C4-2B (cell line): ENCODE measurements at regions not wholly inside any gene's neighbourhood (a gene's known extent, or its start where the extent isn't known, plus 50 kb on each side); places are given as distances from the start of the nearest gene placed in this dataset.

Experiments
- H3K27ac ChIP-seq: fragments of 450-650 bp; 2 replicates; pipeline ENCODE4 v1.5.1; 2017
- ZFX ChIP-seq: fragments of 450-650 bp; IDR thresholded peaks from 2 replicates; pipeline ENCODE4 v1.6.1; 2017
- TF ChIP-seq, protein P1 (sequence below): fragments of 450-650 bp; conservative IDR thresholded peaks from 2 replicates; pipeline ENCODE4 v1.5.1; 2017; ENCODE audit warnings: mild to moderate bottlenecking

DNA sequence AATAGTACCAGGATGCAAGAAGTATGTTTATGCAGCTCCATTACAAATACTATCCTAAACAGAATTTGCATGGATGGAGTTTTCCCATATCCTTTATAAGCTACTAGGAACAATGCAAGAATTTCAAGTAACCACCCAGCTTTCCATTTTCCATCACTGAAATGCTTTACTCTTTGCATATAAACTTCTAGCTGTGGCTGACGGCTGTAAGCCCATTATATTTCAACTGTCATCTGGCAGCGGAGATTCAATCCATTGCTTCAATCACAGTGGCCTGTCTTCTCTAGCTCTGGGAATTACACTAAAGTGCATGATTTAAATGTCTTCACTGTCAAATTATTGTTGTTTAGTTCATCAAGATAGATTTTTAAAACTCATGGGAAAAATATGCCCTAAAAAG lies 64.2 kb upstream of the PAM start:
- H3K27ac ChIP-seq: no peak overlapping the region
- TF ChIP-seq ZFX: no peak
- TF ChIP-seq, protein P1, sequence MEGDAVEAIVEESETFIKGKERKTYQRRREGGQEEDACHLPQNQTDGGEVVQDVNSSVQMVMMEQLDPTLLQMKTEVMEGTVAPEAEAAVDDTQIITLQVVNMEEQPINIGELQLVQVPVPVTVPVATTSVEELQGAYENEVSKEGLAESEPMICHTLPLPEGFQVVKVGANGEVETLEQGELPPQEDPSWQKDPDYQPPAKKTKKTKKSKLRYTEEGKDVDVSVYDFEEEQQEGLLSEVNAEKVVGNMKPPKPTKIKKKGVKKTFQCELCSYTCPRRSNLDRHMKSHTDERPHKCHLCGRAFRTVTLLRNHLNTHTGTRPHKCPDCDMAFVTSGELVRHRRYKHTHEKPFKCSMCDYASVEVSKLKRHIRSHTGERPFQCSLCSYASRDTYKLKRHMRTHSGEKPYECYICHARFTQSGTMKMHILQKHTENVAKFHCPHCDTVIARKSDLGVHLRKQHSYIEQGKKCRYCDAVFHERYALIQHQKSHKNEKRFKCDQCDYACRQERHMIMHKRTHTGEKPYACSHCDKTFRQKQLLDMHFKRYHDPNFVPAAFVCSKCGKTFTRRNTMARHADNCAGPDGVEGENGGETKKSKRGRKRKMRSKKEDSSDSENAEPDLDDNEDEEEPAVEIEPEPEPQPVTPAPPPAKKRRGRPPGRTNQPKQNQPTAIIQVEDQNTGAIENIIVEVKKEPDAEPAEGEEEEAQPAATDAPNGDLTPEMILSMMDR: no peak

DNA sequence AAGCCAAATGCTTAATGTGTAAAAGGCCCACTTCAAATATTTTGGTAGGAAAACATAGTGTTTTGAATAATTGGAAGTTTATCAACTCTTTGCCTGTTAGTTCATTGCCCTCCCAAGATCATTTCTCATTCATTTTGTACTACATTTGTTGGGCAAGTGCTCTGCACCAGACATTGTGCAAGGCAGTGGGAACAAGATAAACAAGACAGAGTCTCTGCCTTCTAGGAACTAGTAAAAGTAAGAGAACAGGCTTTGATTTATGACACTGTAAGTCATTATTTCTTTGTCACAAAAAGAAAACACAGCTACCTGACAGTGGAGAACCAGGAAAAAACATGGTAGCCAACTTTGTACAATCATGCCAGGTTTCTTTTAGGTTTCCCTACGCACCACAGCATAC lies 63.7 kb upstream of the PAM start:
- TF ChIP-seq ZFX: no peak
- TF ChIP-seq, protein P1: no peak
- no peak overlapping the region for H3K27ac ChIP-seq

- TF ChIP-seq, protein P1: no peak
- no peak for TF ChIP-seq ZFX
- no peak overlapping the region for H3K27ac ChIP-seq
These were observed 54.8 kb upstream of the PAM start for GRCh38 chr5:102700120-102700831.

- no peak for TF ChIP-seq ZFX
- TF ChIP-seq, protein P1: no peak
- no peak overlapping the region for H3K27ac ChIP-seq
These were observed 54.2 kb upstream of the PAM start for GRCh38 chr5:102700916-102701315.

- TF ChIP-seq, protein P1: no peak
- no peak for TF ChIP-seq ZFX
- no peak overlapping the region for H3K27ac ChIP-seq
These were observed 53.4 kb upstream of the PAM start for GRCh38 chr5:102701748-102702147.
